HG02610 (cell line): ENCODE measurements at regions not wholly inside any gene's neighbourhood (a gene's known extent, or its start where the extent isn't known, plus 50 kb on each side); places are given as distances from the start of the nearest gene placed in this dataset.
"Not testable (repeated sequence)": the region's sequence is repeated elsewhere in the genome, so short reads cannot be mapped to it uniquely, and the experiment has no call there.

Experiments used
- ATAC-seq: cut with Tn5 transposase; IDR thresholded peaks from one replicate; pipeline ENCODE4 v1.9.1; 2021; ENCODE audit warnings: mild to moderate bottlenecking, moderate library complexity; ENCODE audit not compliant: unreplicated experiment

- ATAC-seq, result no peak
Observed at GRCh38 chr6:69623357-69623756, 173.5 kb downstream of the LMBRD1 start.

- no peak for ATAC-seq
Observed at GRCh38 chr6:69622924-69623323, 173.9 kb downstream of the LMBRD1 start.

- ATAC-seq, result no peak
Observed at GRCh38 chr6:69622230-69622629, 174.6 kb downstream of the LMBRD1 start.

DNA sequence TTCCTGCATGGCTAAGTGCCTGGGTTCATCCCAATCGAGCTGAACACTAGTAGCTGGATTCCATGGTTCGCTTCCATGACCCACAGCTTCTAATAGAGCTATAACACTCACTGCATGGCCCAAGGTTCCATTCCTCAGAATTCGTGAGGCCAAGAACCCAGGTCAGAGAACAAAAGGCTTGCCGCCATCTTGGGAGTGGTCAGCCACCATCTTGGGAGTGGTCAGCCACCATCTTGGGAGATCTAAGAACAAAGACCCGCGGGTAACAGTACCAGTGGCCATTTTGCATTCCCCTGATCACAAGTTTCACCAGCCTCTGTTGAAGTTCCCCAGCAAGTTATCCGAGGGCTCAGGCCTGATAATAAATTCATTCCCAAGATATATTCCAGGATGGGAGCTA, 179.6 kb downstream of the LMBRD1 start:
- ATAC-seq, result no peak

DNA sequence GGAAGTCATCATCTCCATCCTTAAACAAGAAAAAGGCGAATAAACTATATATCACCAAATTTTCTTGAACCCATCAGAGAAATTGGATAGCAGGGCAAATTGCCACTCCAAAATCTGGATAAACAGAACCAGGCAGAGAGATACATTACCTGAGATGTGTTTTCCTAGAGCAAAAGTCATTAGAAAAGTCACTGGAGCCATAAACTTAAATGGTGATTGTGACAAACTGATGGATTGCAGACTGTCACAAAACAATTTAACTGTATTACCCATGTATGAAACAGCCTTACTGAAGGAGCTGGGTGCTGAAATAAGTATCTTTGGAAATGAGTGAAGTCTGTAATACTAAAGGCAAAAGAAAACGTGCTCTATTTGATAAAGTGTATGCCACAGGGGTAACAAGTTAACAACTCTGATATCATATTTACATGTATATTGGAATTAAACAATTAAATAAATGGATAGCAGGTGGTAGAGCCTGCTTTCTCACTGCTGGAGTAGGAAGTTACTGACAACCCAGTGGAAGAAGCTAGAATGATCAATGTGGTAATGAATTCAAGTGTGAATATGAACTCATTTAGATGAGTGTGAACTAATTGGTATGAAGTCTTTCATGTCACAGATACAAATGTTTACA, 186.9 kb downstream of the LMBRD1 start:
- no peak for ATAC-seq

DNA sequence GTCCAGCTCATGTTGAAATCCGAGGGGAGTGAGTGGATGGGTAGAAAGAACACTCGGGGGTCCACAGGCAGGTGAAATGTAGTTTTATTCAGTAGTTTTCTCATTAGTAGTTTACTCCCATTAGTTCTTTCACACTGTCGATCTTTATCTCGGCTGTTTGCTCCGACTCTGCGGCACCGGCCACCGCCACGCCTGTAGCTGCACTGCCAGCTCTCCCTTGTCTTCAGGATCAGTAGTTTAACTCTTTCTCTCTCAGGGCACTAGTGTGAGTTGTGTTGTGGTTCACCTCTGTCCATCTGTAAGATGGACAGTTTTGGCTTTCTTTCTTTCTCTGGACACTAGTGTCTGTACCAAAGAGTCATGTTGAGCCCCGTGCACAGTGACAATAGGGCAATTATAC, 195.7 kb downstream of the LMBRD1 start:
- ATAC-seq, result no peak

DNA sequence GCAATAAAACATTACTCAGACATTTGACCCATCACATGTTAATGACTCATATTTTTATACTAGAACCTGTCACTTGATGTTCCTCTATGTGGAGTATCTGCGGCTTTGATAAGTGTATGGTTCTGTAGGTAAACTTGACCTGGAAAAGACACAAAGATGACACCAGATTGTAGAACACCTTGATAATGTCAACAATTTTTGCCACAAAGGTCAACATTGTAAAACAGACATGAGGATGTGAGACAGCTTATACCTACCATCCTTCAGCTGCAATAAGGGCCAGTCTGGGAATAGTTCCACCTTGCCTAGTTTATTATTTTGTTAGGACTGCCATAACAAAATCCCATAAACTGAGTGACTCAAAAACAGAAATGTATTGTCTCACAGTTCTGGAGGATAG, 202.4 kb downstream of the LMBRD1 start:
- no peak for ATAC-seq

DNA sequence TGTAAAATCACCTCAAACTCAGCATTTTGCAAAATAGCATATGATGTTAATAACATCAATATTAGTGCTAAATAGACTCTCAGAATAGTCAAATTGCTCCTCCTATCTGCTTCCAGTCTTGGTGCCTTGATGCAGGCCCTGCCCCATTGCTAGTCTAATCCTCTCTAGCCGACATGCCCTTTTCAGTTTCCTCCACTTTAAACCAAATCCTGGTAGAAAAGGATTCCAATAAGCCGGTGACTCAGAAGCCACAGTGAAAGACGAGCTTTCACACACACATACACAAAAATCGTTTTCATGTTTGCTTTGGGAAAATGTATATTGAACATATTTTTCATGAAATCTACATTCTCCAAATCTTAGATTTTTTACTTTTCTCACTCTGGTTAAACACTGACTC, 203.1 kb downstream of the LMBRD1 start:
- no peak for ATAC-seq

DNA sequence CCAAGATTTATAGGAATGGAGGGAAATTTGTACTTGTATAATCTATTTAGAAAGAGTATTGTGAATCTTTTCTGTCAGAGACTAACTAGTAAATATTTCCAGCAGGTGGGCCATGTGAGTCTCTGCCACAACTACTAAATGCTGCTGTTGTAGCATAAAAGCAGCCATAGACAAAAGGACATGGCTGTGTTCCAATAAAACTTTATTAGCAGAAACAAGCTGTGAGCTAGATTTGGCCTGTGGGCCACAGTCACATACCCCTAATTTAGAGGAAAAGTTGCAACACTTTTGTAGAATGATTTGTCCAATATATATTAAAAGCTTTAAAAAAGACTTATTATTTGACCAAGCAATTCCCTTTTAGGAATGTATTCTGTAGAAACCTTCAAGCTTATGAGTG, 207.2 kb downstream of the LMBRD1 start:
- no peak for ATAC-seq

- peak; percentile 93 for ATAC-seq
Observed at GRCh38 chr6:69584913-69585729, 211.7 kb downstream of the LMBRD1 start.

DNA sequence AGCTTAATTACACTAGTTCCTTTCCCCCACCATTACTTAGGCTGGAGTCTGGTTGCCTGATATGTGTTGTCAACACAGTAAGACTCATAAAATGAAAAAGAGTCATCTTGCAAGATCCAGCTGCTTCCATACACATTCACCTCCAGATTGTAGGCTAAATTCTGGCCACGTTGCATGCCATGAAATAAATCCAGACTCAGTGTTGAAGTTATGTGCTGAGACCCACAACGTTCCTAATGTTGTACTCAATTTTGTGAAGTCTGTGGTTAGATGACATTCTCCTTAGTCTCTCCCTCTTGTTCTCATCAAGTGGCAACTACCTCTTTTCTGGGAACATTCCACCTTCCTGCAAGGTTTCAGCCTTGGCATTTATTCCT, 212.3 kb downstream of the LMBRD1 start:
- ATAC-seq, result no peak

DNA sequence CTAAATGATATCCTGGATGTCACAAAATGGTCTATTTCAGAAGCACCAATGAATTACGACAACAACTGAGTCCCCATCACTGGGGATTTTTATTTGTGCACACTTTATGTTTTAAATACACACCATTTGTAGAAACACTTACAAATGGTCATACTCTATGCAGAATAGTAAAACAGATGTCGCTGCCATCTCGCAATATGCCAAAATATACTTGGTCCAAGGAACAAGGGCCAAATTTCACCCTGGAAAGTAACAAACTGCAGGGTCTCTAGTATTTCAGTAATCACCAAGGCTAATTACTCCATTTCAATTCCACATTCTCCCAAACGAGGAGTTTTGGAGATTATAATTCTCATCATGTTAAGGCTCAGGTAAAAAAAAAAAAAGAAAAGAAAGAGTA, 215.2 kb downstream of the LMBRD1 start:
- ATAC-seq, result no peak

DNA sequence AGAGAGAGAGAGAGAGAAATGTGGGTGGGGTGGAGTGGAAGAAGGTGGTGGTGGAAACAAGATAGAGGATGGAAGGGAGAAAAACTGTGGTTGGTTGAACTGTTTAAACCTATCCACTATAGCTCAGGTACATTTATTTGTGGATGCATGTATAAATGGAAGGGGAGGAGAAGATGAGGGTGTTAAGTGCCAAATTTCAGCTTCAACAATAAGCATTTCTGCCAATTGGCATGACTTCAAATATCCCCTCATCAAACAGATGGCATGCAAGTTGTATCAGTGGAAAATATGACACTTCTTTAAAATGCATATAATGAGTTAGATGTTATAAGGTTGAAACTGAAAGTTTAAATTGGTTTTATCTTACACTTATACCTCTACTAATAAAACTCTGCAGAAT, 216.1 kb downstream of the LMBRD1 start:
- ATAC-seq, result no peak

GRCh38 chr6:69578361-69578890, 218.4 kb downstream of the LMBRD1 start:
- no peak for ATAC-seq

- no peak for ATAC-seq
Observed at GRCh38 chr6:69571234-69571633, 225.6 kb downstream of the LMBRD1 start.

DNA sequence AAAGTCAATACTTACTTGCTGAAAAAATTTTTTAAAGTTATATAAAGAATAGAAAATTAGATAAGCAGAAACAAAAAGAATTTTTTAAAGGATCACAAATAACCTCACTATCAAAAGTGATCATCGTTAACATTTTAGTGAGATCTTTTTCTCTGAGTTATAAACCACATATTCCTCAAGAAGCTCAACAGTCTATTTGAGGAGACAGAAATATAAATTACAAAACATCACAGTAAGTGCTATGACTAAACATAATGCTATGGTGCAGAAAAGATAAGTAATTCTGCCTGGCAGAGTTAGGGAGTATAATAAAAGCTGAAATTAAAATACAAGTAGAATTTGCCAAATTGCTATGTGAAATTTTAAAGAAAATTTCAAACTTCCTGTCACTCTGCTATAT, 226.7 kb downstream of the LMBRD1 start:
- no peak for ATAC-seq

- not testable (repeated sequence) for ATAC-seq
Observed at GRCh38 chr6:69560597-69560996, 236.2 kb downstream of the LMBRD1 start.

DNA sequence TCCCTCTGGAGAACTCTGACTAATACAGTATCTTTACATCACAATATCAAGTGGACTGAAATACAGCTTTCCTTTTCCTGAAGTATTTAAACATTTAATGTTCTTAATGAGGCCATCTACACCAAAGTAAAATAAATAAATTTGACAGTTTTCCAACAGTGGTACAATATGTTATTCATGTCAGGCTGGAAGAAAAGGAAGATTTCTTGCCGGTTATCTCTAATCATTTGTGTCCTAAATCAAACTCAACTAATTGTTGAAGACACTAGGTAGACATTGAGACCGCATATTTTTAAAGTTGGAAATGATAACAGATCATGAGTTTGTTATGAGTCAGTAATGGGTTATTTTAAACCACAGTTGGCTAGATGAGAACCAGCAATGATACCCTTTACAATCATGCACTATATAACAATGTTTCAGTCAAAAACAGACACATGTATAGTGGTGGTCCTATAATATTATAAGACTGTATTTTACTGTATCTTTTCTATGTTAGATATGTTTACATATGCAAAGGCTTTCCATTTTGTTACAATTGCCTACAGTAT, 241.6 kb downstream of the LMBRD1 start:
- ATAC-seq, result no peak

DNA sequence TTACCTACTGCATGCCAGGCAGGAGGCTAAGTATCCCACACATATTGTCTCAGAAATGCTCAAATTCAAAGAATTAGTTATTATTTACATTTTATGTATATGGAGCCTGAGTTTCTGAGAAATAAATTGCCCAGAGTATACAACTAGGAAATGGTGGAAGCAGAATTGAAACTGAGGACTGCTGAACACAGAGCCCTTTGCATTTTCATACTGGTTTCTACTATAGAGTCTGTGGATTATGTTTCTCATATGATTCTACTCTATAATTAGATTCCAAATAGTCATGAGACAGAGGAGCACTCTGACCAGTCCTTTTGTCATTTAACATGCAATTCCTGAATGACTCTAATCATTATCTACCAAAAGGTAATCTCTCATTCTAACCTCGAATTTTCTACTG, 254.3 kb downstream of the LMBRD1 start:
- no peak for ATAC-seq

DNA sequence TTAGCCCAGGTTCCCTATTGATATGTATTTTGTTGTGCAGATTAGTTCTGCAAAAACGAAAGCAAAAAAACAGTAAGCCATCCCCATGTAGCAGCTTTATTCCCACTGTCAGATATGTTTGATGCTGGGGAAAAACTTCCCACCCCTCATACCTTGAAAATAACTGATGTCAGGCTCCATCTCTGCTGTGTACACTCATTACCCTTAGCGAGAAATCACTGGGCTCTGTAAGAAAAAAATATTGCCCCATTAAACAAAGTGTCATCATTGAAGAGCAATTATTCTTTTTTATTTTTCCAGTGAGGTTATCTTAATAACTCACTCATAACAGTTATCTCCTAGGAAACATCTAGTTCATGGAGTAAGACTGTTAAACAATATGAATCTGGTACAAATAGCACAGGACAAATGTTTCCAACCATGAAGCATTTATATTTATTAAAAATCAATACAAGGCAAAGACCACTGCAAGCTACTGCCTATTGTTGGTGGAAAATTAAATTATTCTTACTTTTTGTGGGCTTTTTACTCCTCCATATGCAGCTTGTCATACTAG, 268.8 kb downstream of the LMBRD1 start:
- no peak for ATAC-seq

- not testable (repeated sequence) for ATAC-seq
Observed at GRCh38 chr6:69515480-69515879, 281.3 kb downstream of the LMBRD1 start.

GRCh38 chr6:69494595-69494994, 302.2 kb downstream of the LMBRD1 start:
- ATAC-seq, result no peak
